ENCODE measurements at regions not wholly inside any gene's neighbourhood (a gene's known extent, or its start where the extent isn't known, plus 50 kb on each side); places are given as distances from the start of the nearest gene placed in this dataset.
"Not testable (repeated sequence)": the region's sequence is repeated elsewhere in the genome, so short reads cannot be mapped to it uniquely, and the experiment has no call there.

DNA sequence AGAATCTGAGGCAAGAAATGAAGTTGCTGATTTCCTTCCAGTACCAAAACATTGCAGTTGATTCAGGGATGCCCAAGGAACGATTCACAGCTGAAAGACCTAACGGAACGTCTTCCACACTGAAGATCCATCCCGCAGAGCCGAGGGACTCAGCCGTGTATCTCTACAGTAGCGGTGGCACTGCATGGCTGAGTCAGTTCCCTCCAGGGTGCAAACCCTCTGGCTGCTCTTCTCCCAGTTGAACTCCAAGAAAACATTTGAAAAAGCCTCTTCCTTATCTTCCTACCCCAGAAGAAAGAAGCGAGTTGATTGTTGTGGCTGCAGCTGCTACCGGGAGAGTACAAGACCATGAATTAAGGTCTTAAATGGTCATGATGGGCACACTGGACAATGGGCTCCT is 147.1 kb upstream of the PRSS1 start:
- DNase-seq = no peak

DNA sequence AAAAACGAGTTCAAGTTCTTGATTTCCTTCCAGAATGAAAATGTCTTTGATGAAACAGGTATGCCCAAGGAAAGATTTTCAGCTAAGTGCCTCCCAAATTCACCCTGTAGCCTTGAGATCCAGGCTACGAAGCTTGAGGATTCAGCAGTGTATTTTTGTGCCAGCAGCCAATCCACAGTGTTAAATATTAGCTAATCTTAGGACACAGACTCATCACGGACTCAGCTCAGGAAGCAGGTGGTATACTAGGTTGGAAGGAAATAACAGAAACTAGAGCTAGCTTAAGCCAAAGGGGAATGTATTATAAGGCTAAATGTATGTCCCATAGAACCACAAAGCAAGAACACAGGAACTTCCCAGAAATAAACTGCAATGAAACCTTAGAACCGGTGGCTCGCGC is 151.0 kb upstream of the PRSS1 start:
- DNase-seq = no peak

DNA sequence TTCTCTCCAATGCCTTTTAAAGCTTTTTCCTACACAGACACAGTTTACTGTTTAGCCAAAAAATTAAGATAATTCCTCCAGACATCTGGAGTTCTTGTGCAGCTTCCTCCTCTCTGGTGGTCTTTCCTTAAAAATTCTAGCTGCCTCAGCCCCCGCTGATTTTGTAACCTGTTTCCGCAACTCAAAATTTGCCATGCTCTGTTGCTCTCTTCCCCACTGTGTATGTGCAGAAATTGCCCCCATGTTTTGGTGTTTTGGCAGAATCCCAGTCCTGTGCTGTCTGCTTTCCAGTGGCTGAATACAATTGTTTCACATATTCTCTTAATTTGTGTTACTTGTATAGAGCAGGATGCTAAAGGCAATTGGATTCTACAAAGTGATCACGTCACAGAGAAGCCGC is 151.7 kb upstream of the PRSS1 start:
- no peak for DNase-seq

DNA sequence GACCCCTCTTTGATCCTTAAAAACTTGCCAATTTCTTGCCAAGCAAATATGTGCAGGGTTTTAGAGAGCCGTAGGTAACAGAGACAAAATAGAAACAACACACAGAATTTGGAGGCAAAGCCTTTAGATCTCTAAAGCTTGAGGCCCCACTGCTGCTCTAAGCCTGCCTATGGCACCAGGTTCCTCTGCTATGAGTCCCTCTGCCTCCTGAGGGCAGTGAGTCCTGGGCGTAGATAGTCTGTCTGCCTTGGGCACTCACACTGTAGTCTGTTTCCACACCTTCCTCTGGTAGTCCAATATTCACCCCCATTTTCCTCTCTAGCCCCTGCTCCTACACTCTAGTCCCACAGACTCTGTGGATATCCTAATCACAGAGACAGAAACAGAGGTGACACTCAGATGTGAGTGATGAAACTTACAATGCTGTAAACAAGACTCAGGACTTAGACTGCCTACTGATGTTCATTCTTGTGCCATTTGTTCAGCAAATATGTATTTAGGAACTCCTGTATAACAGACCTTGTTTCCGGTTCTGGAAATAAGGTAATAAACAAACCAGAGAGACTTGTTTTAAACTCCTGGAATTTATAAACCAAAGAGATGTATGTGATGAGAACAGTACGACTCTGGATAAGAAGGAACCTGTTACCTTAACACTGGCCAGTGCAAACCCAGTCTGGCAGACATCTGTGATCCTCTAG is 153.3 kb upstream of the PRSS1 start:
- DNase-seq = no peak

DNA sequence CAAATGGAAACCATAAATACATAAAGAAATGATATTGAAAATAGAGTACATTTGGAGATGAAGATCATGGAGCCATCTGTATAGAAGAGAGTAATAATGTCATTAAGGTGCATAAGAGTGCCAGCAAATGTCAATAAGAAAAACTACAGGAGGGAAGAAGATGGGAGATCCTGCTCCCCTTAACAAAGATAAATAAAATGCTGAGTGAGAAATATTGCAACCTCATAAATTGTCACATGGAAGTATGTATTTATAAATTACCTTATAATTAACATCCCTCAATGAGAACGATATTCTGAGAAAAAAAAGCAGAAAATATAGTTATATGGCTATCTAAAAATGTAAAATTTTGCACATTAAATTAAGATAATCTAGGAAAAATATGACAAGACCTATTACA is 155.2 kb upstream of the PRSS1 start:
- DNase-seq = no peak

DNA sequence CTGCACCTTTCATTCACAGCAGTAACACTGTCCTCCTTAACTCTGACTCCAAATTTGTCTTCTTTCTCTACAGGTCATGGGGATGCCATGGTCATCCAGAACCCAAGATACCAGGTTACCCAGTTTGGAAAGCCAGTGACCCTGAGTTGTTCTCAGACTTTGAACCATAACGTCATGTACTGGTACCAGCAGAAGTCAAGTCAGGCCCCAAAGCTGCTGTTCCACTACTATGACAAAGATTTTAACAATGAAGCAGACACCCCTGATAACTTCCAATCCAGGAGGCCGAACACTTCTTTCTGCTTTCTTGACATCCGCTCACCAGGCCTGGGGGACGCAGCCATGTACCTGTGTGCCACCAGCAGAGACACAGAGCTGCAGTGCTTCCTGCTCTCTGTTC is 156.2 kb upstream of the PRSS1 start:
- DNase-seq = no peak

DNA sequence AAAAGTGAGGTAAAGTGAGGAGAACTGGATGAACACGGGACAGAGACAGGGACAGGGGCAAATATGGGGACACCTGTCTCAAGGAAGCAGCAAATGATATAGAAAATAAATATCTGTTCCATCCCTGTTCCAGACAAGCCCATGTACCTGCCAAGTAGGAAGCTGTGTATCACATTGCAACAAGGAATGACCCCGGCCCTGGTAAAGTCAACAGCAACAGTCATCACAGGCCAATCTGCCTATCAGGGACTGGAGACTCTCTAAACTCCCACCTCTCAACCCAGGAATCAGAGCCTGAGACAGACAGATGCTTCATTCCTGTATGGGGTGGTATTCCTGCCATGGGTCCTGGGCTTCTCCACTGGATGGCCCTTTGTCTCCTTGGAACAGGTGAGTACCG is 156.6 kb upstream of the PRSS1 start:
- no peak for DNase-seq

DNA sequence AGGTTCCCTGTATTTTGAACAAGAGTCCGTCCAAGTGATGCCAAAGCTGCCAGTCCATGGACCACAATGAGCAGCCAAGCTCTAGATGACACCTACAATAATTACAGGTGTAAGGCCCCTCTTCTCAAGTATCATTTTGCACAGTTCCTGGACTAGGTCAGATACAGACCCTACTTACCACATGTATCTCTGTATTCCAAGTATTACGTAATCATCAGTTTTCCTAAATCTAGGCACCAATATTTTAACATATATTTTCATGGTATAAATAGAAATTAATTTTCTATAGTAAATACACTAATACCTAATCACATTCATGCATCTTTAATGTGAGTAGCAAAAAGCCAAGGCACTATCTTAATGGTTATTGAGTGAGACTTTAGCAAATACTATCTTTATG is 157.0 kb upstream of the PRSS1 start:
- no peak for DNase-seq

DNA sequence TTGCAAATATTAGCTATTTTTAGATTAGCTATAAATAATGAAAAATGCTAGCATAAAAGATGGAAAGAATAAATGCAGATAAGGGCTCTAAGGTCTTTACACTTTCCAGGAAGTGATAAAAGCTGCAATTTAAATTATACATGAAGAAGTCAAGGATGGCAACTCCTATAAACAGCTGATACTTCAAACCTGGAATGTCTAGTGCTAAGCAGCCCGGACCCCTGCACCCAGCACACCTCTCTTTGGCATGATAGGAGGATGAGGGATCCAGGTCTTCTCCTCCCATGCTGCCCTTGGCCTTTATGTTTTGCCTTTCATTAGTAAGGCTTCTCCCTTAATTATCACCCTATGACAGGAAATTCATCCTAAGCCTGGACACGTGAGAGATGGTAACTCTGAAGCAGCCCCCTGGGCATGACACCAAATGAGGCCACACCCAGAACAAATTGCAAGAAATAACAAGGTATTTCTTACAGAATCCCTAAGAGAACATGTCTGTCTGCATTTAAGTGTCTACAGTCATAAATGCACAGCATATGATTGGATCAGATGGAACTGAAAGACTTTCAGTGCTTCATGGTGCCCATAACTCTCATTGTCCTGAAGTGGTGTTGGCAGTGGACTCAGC is 158.3 kb upstream of the PRSS1 start:
- DNase-seq = no peak

DNA sequence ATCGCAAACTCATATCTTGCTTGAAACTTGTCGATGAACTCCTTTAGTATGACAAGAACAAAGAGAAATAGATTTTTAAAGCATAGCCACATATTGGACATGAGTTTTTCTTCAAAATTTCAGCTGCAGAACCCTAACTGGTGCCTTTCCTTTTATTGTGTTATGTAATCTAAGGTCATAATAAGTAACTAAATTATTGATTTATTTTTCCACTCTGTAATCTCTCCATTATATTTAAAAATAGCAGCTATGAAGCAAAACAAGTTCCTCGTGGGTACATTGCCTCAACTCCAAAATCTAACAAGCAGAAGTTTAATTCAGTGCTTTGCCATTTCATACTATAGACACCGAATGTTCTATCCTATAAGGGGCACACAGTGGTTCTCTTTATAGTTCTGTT is 159.2 kb upstream of the PRSS1 start:
- no peak for DNase-seq

DNA sequence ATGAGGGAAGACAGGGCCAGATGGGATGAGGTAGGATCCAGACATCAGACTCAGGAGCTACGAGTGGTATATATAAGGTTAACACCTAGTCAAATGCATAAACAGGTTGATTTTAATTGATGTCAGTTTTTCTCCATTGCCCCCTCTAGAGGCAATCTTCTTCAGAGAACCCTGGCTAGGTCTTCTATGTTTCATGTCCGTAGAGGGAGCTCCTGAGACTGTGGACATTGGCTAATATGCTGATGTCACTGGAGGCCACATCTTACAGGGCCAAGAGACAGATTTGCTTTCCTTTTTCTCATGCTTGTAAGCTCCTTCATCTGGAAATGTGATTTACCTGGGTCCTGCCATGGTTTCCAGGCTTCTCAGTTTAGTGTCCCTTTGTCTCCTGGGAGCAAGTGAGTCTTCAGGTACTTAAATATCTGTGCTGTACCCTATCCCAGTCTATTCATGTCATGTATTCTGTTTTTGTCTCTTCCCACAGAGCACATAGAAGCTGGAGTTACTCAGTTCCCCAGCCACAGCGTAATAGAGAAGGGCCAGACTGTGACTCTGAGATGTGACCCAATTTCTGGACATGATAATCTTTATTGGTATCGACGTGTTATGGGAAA is 161.6 kb upstream of the PRSS1 start:
- peak; percentile 55 for DNase-seq

DNA sequence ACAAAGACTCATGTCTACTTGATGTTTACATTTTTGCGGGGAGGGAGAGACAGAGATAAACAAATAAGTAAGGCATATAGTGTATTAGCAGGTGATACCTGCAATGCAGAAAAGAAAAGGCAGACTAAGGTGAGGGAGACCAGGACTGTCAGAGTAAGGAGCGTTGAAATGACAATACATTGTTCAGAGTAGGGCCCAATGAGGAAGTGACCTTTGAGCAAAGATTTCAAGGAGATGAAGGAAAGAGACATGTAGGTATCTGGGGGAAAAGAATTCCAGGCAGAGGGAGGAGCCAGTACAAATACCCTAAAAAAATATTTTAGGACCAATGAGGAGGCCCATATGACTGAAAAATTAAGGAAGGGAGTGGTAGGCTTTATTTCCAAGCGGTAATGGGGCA is 162.7 kb upstream of the PRSS1 start:
- DNase-seq = no peak

DNA sequence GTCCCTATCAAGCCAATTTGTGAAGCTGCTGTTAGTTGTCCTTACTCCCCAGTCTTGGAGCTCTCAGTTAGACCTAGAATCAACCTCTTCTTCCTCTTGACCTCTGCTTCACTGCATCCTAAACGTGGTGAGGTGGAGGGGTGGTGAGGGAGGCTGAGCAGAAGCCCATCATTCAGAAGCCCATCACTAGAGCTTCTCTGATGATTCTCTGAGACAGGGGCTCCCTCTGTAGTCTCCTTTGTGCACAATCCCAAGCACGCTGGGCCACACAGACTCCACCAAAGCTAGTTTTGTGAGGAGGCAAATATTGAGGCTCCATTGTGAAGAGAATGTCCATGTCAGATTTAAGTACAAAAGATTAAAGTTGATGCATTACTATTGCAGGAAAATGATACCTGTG is 163.8 kb upstream of the PRSS1 start:
- DNase-seq = peak; percentile 63

DNA sequence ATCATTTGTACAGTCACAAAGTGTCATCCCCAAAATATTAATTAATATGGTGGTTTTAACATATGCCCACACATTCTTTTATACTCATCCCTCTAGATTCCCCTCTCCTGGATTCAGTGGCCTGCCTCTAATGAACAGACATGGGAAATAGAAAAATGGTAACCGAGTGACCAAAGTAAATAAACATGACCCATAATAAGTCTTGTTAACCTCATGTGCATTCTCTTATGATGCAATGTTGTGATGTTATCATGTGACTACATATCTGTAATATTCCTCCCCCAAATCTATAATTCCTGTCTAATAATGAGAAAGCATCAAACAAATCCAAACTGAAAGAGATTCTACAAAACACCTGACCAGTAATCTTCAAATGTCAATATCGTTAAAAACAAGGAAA is 164.5 kb upstream of the PRSS1 start:
- no peak for DNase-seq

DNA sequence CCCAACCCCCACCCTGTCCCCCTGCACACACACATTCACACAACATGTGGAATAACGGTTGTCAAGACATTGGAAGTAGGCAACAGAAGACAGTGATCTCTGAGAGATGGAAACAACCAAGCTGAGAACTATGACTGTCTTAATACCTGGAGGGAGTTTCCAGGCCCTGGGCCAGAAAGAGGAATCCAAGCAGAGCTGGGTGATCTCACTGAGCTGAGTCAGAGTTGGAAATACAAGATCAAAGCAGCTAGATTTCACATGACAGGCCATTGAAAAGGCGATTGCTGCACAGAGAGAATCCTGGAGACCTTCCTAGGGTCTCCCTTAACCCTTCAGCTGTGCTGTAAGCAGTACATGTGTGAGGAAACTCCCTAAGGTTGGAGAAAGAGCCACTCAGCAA is 165.8 kb upstream of the PRSS1 start:
- peak; percentile 27 for DNase-seq

DNA sequence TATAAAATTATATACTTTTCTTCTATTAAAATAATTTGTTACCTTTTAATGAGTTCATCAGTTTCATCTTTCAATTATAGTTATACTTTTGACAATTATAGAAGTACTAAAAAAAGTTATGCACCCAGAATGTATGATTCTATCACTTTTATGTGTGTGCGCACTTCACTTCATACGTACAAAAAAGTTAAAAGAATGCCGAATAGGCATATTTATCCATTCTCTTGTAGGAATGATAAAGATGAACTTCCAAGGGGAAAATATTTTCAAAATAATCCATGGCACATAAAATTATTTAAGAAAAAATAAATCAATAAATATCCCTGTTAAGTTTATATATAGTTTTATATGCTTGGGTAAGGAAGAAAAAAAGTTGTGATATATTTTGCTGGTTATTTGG is 166.9 kb upstream of the PRSS1 start:
- no peak for DNase-seq

DNA sequence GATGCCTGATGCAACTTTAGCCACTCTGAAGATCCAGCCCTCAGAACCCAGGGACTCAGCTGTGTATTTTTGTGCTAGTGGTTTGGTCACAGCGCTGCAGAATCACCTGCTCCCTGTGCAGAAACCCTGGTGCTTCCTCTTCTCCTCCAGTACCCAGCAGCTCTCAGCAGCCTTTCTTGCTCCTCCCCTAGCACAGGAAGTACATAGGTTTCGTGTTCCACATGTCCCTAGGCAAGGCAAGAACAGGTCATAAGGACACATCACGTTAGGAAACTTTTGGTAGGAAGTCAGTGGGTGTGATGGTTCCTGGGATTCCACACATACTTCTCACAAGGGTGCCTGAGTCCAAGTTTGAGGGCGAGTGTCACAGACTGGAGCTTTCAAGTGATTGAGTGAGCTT is 167.9 kb upstream of the PRSS1 start:
- no peak for DNase-seq

DNA sequence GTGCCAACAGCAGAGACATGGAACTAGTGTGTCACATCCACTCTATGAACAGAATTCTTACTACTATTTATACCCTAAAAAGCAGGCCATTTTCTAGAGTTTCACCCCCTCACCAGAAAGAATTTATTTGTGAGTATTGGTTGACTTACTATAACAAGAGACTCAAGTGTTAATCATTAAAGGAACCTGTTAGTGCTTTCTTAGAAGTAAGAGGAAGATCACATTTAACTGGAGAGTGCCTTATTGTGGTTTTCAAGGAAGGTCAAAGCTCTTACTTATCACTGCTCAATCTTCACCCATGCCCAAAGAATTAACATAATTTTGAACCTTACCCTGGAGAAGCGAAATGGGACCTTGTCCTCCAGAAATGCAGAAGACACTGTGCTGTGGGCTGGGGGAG is 169.3 kb upstream of the PRSS1 start:
- no peak for DNase-seq

DNA sequence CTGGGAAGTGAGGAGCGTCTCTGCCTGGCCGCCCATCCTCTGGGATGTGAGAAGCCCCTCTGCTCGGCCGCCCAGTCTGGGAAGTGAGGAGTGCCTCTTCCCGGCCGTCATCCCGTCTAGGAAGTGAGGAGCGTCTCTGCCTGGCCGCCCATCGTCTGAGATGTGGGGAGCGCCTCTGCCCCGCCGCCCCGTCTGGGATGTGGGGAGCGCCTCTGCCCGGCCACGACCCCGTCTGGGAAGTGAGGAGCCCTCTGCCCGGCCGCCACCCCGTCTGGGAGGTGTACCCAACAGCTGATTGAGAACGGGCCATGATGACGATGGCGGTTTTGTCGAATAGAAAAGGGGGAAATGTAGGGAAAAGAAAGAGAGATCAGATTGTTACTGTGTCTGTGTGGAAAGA is 173.9 kb upstream of the PRSS1 start:
- not testable (repeated sequence) for DNase-seq

DNA sequence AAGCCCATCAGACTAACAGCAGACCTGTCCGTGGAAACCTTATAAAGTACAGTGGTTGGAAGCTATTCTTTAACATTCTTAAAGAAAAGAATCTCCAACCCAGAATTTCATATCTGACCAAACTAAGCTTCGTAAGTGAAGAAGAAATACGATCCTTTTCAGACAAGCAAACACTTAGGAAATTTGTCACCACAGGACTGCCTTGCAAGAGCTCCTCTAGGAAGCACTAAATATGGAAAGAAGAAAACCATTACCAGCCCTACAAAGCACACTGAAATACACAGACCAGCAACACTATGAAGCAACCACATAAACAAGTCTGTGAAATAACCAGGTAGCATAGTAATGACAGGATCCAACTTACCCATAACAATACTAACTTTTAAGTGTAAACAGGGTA is 177.7 kb upstream of the PRSS1 start:
- DNase-seq = no peak

DNA sequence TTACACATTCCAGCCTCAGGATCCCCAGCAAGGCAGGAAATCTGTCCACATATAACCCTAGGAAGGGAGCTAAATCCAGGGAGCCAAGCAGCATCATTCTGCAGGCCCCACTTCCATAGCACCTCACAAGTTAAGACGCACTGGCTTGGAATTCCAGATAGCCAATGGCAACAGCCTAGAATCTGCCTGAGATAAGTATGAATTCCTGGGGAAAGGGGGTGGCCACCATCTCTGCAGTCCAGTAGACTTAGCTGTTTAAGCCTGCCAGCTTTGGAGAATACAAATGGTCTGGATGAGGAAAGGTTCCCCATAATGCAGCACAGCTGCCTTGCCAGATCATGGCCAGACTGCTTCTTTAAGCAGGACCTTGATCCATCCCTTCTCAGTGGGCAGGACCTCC is 179.4 kb upstream of the PRSS1 start:
- DNase-seq = no peak

DNA sequence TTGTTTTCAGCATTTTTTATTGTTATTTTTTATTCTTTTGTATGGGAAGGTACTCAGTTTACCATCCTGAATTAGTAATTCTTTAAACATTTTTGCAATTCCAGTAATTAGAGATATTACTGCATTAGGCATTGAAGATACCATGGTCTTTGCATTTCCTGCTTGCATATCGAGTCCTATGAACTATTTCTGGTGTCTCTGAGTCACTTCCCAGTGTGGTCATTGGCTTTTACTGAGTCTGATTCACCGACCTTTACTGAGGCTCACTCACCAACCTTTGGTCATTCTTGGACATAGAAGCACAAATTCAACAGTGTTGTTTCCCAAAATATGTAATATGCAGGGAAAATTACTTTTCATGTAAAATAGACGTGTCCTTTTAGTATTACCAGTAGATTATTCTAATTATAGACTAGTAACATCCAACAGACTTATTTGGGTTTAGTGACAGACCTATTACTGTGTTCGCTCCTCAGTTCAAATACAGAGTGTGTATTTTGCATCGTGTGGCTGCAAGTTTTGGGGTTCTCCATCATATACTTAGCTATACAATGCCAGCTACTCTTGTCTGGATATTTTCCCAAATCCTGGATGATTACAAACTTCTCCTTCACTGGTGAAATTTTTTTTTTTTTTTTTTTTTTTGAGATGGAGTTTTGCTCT is 180.7 kb upstream of the PRSS1 start:
- no peak for DNase-seq

DNA sequence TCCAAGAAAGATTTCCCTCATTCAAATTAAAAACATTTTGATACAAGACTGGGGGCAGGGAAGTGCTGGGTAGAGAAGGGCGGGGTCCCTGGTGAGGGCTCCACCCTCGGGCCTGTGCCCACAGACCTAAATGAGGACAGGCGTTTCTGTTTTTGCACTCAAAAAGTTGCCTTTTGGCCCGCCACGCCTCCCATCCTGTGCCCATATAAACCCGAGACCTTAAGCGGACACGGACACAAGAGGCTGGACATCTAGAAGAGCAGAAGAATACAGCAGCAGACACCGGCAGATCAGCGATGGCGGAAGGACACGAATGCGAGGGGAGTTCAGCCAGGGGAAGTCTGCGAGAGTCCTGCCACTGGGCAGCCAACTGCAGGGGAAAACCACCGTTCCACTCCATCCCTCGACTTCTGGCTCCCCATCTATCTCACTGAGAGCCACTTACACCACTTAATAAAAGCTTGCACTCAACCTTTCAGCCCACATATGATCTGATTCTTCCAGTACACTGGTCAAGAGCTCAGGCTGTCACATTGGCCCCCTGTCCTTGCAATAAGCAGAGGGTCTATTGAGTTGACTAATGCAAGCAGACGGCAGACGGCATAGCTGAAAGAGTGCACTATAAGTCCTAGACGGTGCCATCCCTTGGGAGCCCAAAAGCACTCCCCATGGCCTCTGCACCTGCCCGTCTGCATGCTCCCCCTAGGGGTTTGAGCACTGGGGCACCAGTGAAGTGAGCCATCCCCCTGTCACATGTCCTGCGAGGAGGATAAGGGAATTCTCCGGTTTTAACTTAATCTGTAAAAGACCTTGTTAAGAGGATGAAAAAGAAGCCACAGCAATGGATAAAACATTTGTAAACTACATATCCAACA is 181.8 kb upstream of the PRSS1 start:
- DNase-seq = peak; percentile 33
